Esophagus squamous epithelium (tissue), 5 donors: ENCODE measurements at regions not wholly inside any gene's neighbourhood (a gene's known extent, or its start where the extent isn't known, plus 50 kb on each side); places are given as distances from the start of the nearest gene placed in this dataset.

Experiments used
- DNase-seq: peaks from one replicate; lab custom pipeline; 2025; lab: John Stamatoyannopoulos, UW
- H3K27ac ChIP-seq, 4 donors: fragments of 200-600 bp; sonication (generic); one replicate each; pipeline ENCODE4 v1.5.1; 2016 to 2019; ENCODE audit warnings: mild to moderate bottlenecking in 1 of 4
- H3K27me3 ChIP-seq, 4 donors: fragments of 200-600 bp; sonication (generic); 1 replicate in 3 of 4; 2 replicates in 1 of 4; pipeline versions ENCODE4 v1.5.1 to v1.6.0; 2017 to 2021; ENCODE audit warnings: antibody characterized with exemption in 1 of 4
- H3K36me3 ChIP-seq, 3 donors: fragments of 200-600 bp; sonication (generic); one replicate each; pipeline ENCODE4 v1.5.1; 2016 to 2019
- H3K4me1 ChIP-seq, 3 donors: fragments of 200-600 bp; sonication (generic); one replicate each; pipeline ENCODE4 v1.5.1; 2017 to 2019
- H3K4me3 ChIP-seq, 4 donors: fragments of 200-600 bp; sonication (generic); 1 replicate in 3 of 4; 2 replicates in 1 of 4; pipeline ENCODE4 v1.5.1; 2016 to 2019; ENCODE audit warnings: mild to moderate bottlenecking in 2 of 4, moderate library complexity in 1 of 4
- H3K9me3 ChIP-seq, 3 donors: fragments of 200-600 bp; sonication (generic); one replicate each; pipeline ENCODE4 v1.5.1; 2016 to 2019
- CTCF ChIP-seq, 6 experiments: fragments of 450-650 bp in 4 of 6; fragments of 200-600 bp in 2 of 6; sonication (generic) in 2 of 6; IDR thresholded peaks; one replicate each; pipeline ENCODE4 v1.5.1; 2016 to 2019; ENCODE audit warnings: antibody characterized with exemption in 6 of 6, mild to moderate bottlenecking in 4 of 6, moderate library complexity in 4 of 6
- POLR2A ChIP-seq, 4 donors: fragments of 450-650 bp; IDR thresholded peaks; one replicate each; pipeline ENCODE4 v1.6.1; 2017; ENCODE audit warnings: antibody characterized with exemption in 4 of 4, mild to moderate bottlenecking in 4 of 4, moderate library complexity in 3 of 4
- WGBS, 2 donors: methylation state at CpG; one replicate each; pipeline ENCODE4 v1.1.5; 2018; 5-methylcytosine and 5-hydroxymethylcytosine counted together
- intact Hi-C: fragments of 100-400 bp; cut with DNase I; formaldehyde crosslinking; loops from one replicate; pipeline ENCODE4 v1.15.0; 2022
- donor health status: DM: yes; HTN: yes; CAD: no.

GRCh38 chr2:239689985-239690384, 289.2 kb upstream of the HDAC4 start:
- Histone ChIP-seq H3K4me3 (no peak overlapping the region), H3K4me1 (no peaks in the 10 kb centered on the region), H3K27ac (no peak overlapping the region), H3K36me3 (no peaks in the 10 kb centered on the region), H3K9me3 (no peaks in the 10 kb centered on the region), H3K27me3 (peaks cover 0 to 43% (median 0%) of the 10 kb centered on the region in 4 donors)
- intact Hi-C loops = no loop called here
- TF ChIP-seq POLR2A (IDR thresholded peaks at IDR 0.05) = no peak
- TF ChIP-seq CTCF (IDR thresholded peaks at IDR 0.05) = no peak
- 65 to 78% methylated on average over 5 of the region's 5 CpGs for WGBS, 2 donors
- DNase-seq = no peak

DNA sequence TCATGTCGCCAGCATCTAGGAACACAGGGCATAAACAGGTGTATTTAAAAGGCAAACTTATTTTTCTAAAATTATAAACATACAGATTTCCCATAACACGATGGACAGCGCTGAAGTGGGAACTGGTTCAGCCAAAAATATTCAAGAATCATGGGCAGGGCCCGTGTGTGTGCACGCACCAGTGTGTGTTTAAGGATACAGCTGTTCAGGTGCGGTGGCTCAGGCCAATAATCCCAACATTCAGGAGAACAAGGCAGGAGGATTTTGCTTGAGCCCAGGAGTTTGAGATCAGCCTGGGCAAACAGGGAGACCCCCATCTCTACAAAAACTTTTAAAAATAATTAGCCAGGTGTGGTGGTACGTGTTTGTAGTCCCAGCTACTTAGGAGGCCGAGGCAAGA, 288.6 kb upstream of the HDAC4 start:
- H3K4me1 ChIP-seq = no peaks in the 10 kb centered on the region
- 75 to 77% methylated on average over 8 of the region's 8 CpGs for WGBS, 2 donors
- DNase-seq = no peak
- H3K4me3 ChIP-seq = no peak overlapping the region
- H3K27ac ChIP-seq = no peak overlapping the region
- no peaks in the 10 kb centered on the region for H3K36me3 ChIP-seq
- H3K9me3 ChIP-seq = no peaks in the 10 kb centered on the region
- TF ChIP-seq POLR2A (IDR thresholded peaks at IDR 0.05) (no peak), CTCF (IDR thresholded peaks at IDR 0.05) (no peak)
- H3K27me3 ChIP-seq = peaks cover 0 to 49% (median 0%) of the 10 kb centered on the region in 4 donors
- intact Hi-C loops = no loop called here

- 52 to 66% methylated on average over 3 to 8 of the region's 9 CpGs for WGBS, 2 donors
- H3K4me1 ChIP-seq = no peaks in the 10 kb centered on the region
- intact Hi-C loops = no loop called here
Measured at GRCh38 chr2:239688840-239689239, 288.0 kb upstream of the HDAC4 start.

GRCh38 chr2:239688122-239688681, 287.4 kb upstream of the HDAC4 start:
- DNase-seq = no peak
- H3K36me3 ChIP-seq = no peaks in the 10 kb centered on the region
- no peaks in the 10 kb centered on the region for H3K4me1 ChIP-seq
- peak in 1 of 6 experiments; percentile 34 for TF ChIP-seq CTCF (IDR thresholded peaks at IDR 0.05)
- TF ChIP-seq POLR2A (IDR thresholded peaks at IDR 0.05) = no peak
- H3K27ac ChIP-seq = no peak overlapping the region
- WGBS, 2 donors = 40 to 64% methylated on average over 12 to 14 of the region's 14 CpGs
- H3K4me3 ChIP-seq = no peak overlapping the region
- H3K9me3 ChIP-seq = no peaks in the 10 kb centered on the region
- H3K27me3 ChIP-seq = peaks cover 0 to 61% (median 0%) of the 10 kb centered on the region in 4 donors
- intact Hi-C loops = no loop called here

More at GRCh38 chr2:239688840-239689239, 288.0 kb upstream of the HDAC4 start:
- no peak overlapping the region for H3K4me3 ChIP-seq
- TF ChIP-seq POLR2A (IDR thresholded peaks at IDR 0.05) (no peak), CTCF (IDR thresholded peaks at IDR 0.05) (no peak)
- peaks cover 0 to 54% (median 0%) of the 10 kb centered on the region in 4 donors for H3K27me3 ChIP-seq
- no peaks in the 10 kb centered on the region for H3K9me3 ChIP-seq
- DNase-seq = no peak
- no peak overlapping the region for H3K27ac ChIP-seq
- no peaks in the 10 kb centered on the region for H3K36me3 ChIP-seq

- H3K27ac ChIP-seq = no peak overlapping the region
- DNase-seq = no peak
- peaks cover 0 to 64% (median 0%) of the 10 kb centered on the region in 4 donors for H3K27me3 ChIP-seq
- H3K4me1 ChIP-seq = no peaks in the 10 kb centered on the region
- WGBS, 2 donors = 59 to 74% methylated on average over 5 of the region's 5 CpGs
- no peak for TF ChIP-seq CTCF (IDR thresholded peaks at IDR 0.05)
- TF ChIP-seq POLR2A (IDR thresholded peaks at IDR 0.05) = no peak
- no peak overlapping the region for H3K4me3 ChIP-seq
- intact Hi-C loops = no loop called here
- no peaks in the 10 kb centered on the region for H3K9me3 ChIP-seq
- no peaks in the 10 kb centered on the region for H3K36me3 ChIP-seq
Measured at GRCh38 chr2:239687441-239687840, 286.6 kb upstream of the HDAC4 start.
